Omental fat pad (tissue), 3 donors: ENCODE measurements at regions not wholly inside any gene's neighbourhood (a gene's known extent, or its start where the extent isn't known, plus 50 kb on each side); places are given as distances from the start of the nearest gene placed in this dataset.

Experiments used
- ATAC-seq: fragments of 150-250 bp; one replicate; pipeline ENCODE4 v1.9.1; 2016; ENCODE audit warnings: mild to moderate bottlenecking, moderate library complexity; ENCODE audit not compliant: low FRiP score
- DNase-seq: peaks from one replicate; pipeline ENCODE4 v3.0.0-alpha.2; 2019; ENCODE audit warnings: low spot score
- TF ChIP-seq, protein P1 (sequence below), 3 donors: fragments of 450-650 bp; IDR thresholded peaks; one replicate each; pipeline ENCODE4 v1.5.1; 2016 to 2017; ENCODE audit warnings: antibody characterized with exemption in 3 of 3, mild to moderate bottlenecking in 3 of 3, moderate library complexity in 2 of 3

GRCh38 chr21:25461725-25462124 lies 145.6 kb downstream of the MRPL39 start:
- DNase-seq = no peak
- no peak for ATAC-seq

GRCh38 chr21:25459993-25460392 lies 147.3 kb downstream of the MRPL39 start:
- TF ChIP-seq, protein P1, sequence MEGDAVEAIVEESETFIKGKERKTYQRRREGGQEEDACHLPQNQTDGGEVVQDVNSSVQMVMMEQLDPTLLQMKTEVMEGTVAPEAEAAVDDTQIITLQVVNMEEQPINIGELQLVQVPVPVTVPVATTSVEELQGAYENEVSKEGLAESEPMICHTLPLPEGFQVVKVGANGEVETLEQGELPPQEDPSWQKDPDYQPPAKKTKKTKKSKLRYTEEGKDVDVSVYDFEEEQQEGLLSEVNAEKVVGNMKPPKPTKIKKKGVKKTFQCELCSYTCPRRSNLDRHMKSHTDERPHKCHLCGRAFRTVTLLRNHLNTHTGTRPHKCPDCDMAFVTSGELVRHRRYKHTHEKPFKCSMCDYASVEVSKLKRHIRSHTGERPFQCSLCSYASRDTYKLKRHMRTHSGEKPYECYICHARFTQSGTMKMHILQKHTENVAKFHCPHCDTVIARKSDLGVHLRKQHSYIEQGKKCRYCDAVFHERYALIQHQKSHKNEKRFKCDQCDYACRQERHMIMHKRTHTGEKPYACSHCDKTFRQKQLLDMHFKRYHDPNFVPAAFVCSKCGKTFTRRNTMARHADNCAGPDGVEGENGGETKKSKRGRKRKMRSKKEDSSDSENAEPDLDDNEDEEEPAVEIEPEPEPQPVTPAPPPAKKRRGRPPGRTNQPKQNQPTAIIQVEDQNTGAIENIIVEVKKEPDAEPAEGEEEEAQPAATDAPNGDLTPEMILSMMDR (IDR thresholded peaks at IDR 0.05) = no peak
- DNase-seq (no peak), ATAC-seq (no peak)

More at GRCh38 chr21:25461725-25462124, 145.6 kb downstream of the MRPL39 start:
- TF ChIP-seq, protein P1 (IDR thresholded peaks at IDR 0.05) = no peak

GRCh38 chr21:25459365-25459764 lies 147.9 kb downstream of the MRPL39 start:
- DNase-seq (no peak), ATAC-seq (no peak)

GRCh38 chr21:25458484-25458883 lies 148.8 kb downstream of the MRPL39 start:
- no peak for ATAC-seq
- DNase-seq = no peak
- TF ChIP-seq, protein P1 (IDR thresholded peaks at IDR 0.05) = no peak

More at GRCh38 chr21:25459365-25459764, 147.9 kb downstream of the MRPL39 start:
- TF ChIP-seq, protein P1 (IDR thresholded peaks at IDR 0.05) = no peak

DNA sequence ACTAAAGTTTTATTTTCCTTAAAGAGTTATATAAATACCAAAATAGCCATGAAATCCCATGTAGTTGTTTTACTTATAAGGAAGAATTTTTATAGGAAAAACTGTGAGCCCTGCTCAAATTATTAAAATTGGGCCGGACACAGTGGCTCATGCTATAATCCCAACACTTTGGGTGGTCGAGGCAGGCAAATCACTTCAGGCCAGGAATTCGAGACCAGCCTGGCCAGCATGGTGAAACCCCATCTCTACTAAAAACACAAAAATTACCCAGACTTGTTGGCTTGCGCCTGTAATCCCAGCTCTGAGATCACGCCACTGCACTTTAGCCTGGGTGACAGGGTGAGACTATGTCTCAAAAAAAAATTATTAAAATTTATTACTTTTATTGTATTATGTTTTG lies 149.3 kb downstream of the MRPL39 start:
- DNase-seq (no peak), ATAC-seq (no peak)
- TF ChIP-seq, protein P1 (IDR thresholded peaks at IDR 0.05) = no peak

- ATAC-seq (peak; percentile 92), DNase-seq (no peak)
- TF ChIP-seq, protein P1 (IDR thresholded peaks at IDR 0.05) = no peak
Measured at GRCh38 chr21:25457411-25457810, 149.9 kb downstream of the MRPL39 start.

DNA sequence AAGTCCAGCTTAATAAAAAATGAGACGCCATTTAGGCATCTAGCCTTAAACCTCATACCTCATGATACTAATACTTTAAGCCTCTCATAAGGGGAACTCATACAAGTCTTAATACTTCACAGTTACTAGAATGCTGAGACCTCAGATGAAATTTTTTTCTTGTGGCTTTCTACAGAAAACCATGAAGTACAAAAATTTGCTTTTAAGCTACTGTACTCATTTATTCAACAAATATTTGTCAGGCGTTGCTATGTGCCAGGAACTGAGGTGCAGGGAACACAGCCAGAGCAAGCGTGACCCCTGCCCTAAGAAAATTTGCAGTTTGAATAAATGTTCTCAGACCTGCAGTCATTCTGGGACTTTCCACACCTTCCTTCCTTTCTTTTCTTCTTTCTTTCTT lies 150.6 kb downstream of the MRPL39 start:
- TF ChIP-seq, protein P1 (IDR thresholded peaks at IDR 0.05) = no peak
- ATAC-seq (no peak), DNase-seq (no peak)
